OCI-LY3 (cell line): ENCODE measurements at regions not wholly inside any gene's neighbourhood (a gene's known extent, or its start where the extent isn't known, plus 50 kb on each side); places are given as distances from the start of the nearest gene placed in this dataset.

ENCODE experiments used
- CTCF ChIP-seq: fragments of 200-600, 300-600 bp; sonication (generic); IDR thresholded peaks from 2 replicates; pipeline ENCODE4 v1.5.1; 2014; ENCODE audit warnings: antibody characterized with exemption, low read length, low read depth
- EZH2phosphoT487 ChIP-seq: fragments of 200-600 bp; shearing (Covaris generic); IDR thresholded peaks from 2 replicates; pipeline ENCODE4 v1.6.1; 2018; ENCODE audit warnings: antibody characterized with exemption, mixed run types, low read depth

DNA sequence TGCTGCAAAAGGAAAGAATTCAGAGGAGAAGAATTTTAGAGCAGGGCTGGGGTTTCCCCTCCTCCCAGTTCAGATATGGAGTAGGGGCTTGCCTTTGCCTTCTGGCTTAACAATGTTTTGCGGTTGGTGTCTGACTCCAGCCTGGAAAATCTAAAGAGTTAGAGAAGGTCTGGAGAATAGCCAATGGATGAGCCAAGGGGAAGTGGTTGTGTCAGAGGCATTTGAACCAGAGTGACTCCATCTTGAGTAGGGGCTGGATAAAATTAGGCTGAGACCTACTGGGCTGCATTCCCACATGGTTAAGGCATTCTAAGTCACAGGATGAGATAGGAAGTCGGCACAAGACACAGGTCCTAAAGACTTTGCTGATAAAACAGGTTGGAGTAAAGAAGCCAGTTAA lies 133.7 kb downstream of the DIRAS2 start:
- TF ChIP-seq CTCF (no peak), EZH2phosphoT487 (no peak)
